Parathyroid adenoma (tissue), 2 donors: ENCODE measurements at regions not wholly inside any gene's neighbourhood (a gene's known extent, or its start where the extent isn't known, plus 50 kb on each side); places are given as distances from the start of the nearest gene placed in this dataset.

ENCODE experiments used
- H2AFZ ChIP-seq: fragments of 300-600 bp; sonication (generic); one replicate; pipeline ENCODE4 v1.7.0; 2017; ENCODE audit warnings: antibody characterized with exemption, mild to moderate bottlenecking
- H3K27ac ChIP-seq: fragments of 300-600 bp; sonication (generic); one replicate; pipeline ENCODE4 v1.7.0; 2017
- H3K27me3 ChIP-seq: fragments of 300-600 bp; sonication (generic); one replicate; pipeline ENCODE4 v1.7.0; 2017; ENCODE audit warnings: low read length; ENCODE audit not compliant: control insufficient read depth, insufficient read depth
- H3K36me3 ChIP-seq: fragments of 300-600 bp; sonication (generic); one replicate; pipeline ENCODE4 v1.7.0; 2017; ENCODE audit warnings: low read length; ENCODE audit not compliant: control insufficient read depth, insufficient read depth
- H3K4me1 ChIP-seq: fragments of 300-600 bp; sonication (generic); one replicate; pipeline ENCODE4 v1.7.0; 2017; ENCODE audit warnings: control low read depth
- H3K4me2 ChIP-seq: fragments of 300-600 bp; sonication (generic); one replicate; pipeline ENCODE4 v1.7.0; 2017; ENCODE audit warnings: low read length
- H3K4me3 ChIP-seq: fragments of 300-600 bp; sonication (generic); one replicate; pipeline ENCODE4 v1.7.0; 2017; ENCODE audit warnings: low read depth, low read length
- H3K79me2 ChIP-seq: fragments of 300-600 bp; sonication (generic); one replicate; pipeline ENCODE4 v1.7.0; 2017; ENCODE audit warnings: control low read depth
- H3K9ac ChIP-seq: fragments of 300-600 bp; sonication (generic); one replicate; pipeline ENCODE4 v1.7.0; 2017; ENCODE audit warnings: mild to moderate bottlenecking
- H3K9me3 ChIP-seq: fragments of 300-600 bp; sonication (generic); one replicate; pipeline ENCODE4 v1.7.0; 2017; ENCODE audit warnings: low read length; ENCODE audit not compliant: control insufficient read depth
- CTCF ChIP-seq: fragments of 300-600 bp; sonication (generic); IDR thresholded peaks from one replicate; pipeline ENCODE4 v1.7.0; 2017; ENCODE audit warnings: antibody characterized with exemption, mild to moderate bottlenecking
- donor health status: primary hyperparathyroidism.

GRCh38 chr15:87567406-87568030 is 689.0 kb downstream of the NTRK3 start:
- H3K79me2 ChIP-seq: no peaks in the 10 kb centered on the region
- no peak overlapping the region for H3K9ac ChIP-seq
- no peak for TF ChIP-seq CTCF
- H3K27me3 ChIP-seq: no peaks in the 10 kb centered on the region
- no peak overlapping the region for H3K27ac ChIP-seq
- no peak overlapping the region for H3K4me2 ChIP-seq
- H2AFZ ChIP-seq: no peak overlapping the region
- no peaks in the 10 kb centered on the region for H3K9me3 ChIP-seq
- H3K36me3 ChIP-seq: no peaks in the 10 kb centered on the region
- H3K4me3 ChIP-seq: no peak overlapping the region
- H3K4me1 ChIP-seq: no peaks in the 10 kb centered on the region

- Histone ChIP-seq H3K4me3 (no peak overlapping the region), H3K27me3 (no peaks in the 10 kb centered on the region), H3K36me3 (no peaks in the 10 kb centered on the region), H3K79me2 (no peaks in the 10 kb centered on the region), H3K9me3 (no peaks in the 10 kb centered on the region), H2AFZ (no peak overlapping the region), H3K27ac (no peak overlapping the region), H3K4me1 (no peaks in the 10 kb centered on the region), H3K9ac (no peak overlapping the region), H3K4me2 (no peak overlapping the region)
- no peak for TF ChIP-seq CTCF
These were observed 690.3 kb downstream of the NTRK3 start for GRCh38 chr15:87566236-87566635.

- Histone ChIP-seq H2AFZ (no peak overlapping the region), H3K4me2 (no peak overlapping the region), H3K4me1 (no peaks in the 10 kb centered on the region), H3K27me3 (no peaks in the 10 kb centered on the region), H3K9ac (no peak overlapping the region), H3K27ac (no peak overlapping the region), H3K9me3 (no peaks in the 10 kb centered on the region), H3K4me3 (no peak overlapping the region), H3K79me2 (no peaks in the 10 kb centered on the region), H3K36me3 (no peaks in the 10 kb centered on the region)
- TF ChIP-seq CTCF: no peak
These were observed 691.9 kb downstream of the NTRK3 start for GRCh38 chr15:87564681-87565080.

GRCh38 chr15:87563869-87564268 is 692.7 kb downstream of the NTRK3 start:
- H3K79me2 ChIP-seq: no peaks in the 10 kb centered on the region
- H3K9me3 ChIP-seq: no peaks in the 10 kb centered on the region
- H3K27ac ChIP-seq: no peak overlapping the region
- no peak overlapping the region for H2AFZ ChIP-seq
- no peak overlapping the region for H3K4me2 ChIP-seq
- H3K36me3 ChIP-seq: no peaks in the 10 kb centered on the region
- TF ChIP-seq CTCF: no peak
- no peaks in the 10 kb centered on the region for H3K27me3 ChIP-seq
- H3K9ac ChIP-seq: no peak overlapping the region
- H3K4me1 ChIP-seq: no peaks in the 10 kb centered on the region
- H3K4me3 ChIP-seq: no peak overlapping the region

- H3K79me2 ChIP-seq: no peaks in the 10 kb centered on the region
- no peaks in the 10 kb centered on the region for H3K4me1 ChIP-seq
- no peak for TF ChIP-seq CTCF
- no peaks in the 10 kb centered on the region for H3K36me3 ChIP-seq
- no peaks in the 10 kb centered on the region for H3K27me3 ChIP-seq
- H2AFZ ChIP-seq: no peak overlapping the region
- H3K27ac ChIP-seq: no peak overlapping the region
- H3K9ac ChIP-seq: no peak overlapping the region
- no peaks in the 10 kb centered on the region for H3K9me3 ChIP-seq
- H3K4me2 ChIP-seq: no peak overlapping the region
- no peak overlapping the region for H3K4me3 ChIP-seq
These were observed 694.3 kb downstream of the NTRK3 start for GRCh38 chr15:87562203-87562602.
